CD4-positive, alpha-beta T cell treated with Interleukin-17A for 4 hours (primary cell): ENCODE measurements at regions not wholly inside any gene's neighbourhood (a gene's known extent, or its start where the extent isn't known, plus 50 kb on each side); places are given as distances from the start of the nearest gene placed in this dataset.
"Not testable (repeated sequence)": the region's sequence is repeated elsewhere in the genome, so short reads cannot be mapped to it uniquely, and the experiment has no call there.

Experiments used
- DNase-seq: peaks from one replicate; pipeline ENCODE4 v3.0.0-alpha.2; 2020; ENCODE audit warnings: mixed read lengths

DNA sequence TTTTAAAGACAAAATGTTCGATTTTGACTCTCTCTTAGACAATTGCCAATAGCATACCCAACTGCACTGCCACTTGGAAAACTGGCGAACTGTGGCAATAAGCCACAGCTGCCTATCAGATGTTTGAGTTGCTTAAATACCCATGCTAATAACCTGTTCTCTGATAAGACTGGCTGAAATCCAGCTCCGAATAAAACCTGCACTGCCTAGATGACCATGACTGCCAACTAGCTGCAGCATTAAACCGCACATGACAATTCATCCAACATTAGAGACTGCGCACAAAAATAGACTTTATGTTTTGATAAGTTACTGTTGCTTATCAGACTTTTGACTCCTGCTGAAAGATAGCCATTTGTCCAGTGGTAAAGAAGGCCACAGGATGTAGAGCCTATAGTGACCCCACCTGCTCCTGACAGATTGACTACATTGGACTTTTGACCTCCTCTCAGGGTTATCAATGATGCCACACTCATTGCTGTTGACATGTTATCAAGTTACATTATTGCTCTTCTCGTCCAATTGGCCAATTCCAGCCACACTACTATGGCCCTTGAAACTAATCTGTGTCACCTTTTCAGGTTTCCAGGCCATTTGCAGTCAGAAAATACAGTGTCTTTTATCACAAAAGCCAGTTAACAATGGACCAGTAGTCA is 299.0 kb downstream of the HGF start:
- no peak for DNase-seq

DNA sequence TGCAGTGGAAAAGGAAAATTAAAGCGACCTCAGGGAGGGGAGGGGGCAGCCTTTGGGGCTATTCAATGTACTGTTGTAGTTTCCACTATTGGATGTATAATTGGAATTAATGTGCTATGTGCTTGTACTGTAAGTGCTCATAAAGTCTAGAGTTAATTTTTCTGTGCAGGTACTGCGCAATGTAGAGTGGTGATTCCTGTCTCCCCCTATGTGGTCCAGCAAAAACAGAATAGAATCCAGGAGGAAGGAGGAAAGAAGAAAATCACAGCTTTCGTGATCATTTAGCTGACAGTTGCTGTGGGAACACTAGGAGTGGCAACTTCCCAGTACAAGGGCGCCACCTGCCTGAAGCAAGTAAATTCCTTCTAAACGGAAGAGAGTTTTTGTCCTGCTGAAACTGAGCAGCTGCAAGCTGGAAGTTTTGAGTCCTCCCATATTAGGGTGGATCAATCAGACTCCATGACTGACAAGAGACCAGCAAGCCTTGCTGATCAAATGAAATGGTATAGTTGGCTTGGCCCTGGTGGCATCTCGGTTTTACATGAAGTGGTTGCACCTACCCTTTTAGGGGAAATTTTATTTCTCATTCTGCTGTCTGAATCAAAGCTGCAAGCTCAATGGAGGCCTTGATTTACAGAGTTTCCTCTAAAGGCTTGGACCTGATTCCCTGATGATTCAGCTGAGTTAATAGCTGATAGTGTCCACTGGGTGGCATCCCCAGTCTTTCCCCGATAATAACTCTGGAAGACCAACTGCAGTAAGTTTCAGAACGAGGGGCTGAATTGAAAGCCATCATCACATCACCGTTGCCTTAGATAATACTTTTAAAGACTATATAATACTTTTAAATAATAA is 299.8 kb downstream of the HGF start:
- peak; percentile 12 for DNase-seq

DNA sequence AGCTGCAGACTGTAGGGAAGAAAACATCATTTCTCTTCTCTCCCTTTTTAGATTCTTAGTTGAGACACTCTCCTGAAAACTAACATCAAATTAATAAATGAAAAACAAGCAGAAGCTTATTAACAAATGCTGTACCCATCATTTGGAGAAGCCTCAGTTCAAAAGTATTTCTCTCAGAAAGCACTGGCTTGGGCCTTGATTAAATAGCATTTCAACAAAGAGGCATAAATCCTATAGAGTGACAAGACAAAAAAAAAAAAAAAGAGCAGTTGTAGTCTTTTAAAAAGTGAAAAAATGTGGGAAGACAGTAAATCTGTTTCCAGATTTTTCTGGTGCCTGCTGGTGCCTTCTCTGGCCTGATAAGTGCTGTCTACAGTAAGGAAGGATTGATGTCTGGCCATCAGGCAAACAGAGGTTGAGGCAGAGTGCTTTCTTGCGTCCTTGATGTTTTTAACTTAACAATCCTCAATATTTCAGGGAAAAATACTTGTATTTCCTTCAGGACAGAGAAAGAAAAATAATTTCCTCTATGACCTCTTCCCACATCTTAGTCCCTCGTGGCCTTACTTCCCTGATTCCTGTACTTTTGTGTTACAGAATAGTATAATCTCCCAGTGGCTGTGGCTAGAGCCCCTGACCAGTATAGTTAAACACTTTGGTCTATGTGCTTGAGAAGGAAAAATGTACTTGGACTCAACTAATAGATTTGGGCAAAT is 300.5 kb downstream of the HGF start:
- DNase-seq = no peak

DNA sequence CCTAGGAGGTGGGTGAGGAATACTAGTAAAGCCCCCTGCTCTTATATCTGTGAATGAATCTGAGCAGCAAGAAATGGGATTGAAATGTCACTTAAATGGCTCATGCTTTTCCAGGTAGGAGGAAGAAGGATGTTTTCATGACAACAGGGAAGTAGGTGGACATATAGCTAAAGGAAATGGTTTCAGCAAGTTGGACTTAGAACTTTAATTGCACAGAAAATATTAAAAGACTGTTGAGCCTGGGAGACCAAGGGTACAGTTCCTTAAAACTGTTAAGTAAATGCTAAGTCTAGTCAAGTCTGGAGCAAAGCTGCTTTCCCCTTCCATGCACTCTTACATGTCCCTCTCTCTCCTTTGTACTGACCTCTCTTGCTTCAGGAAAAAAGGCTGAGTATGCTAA is 301.3 kb downstream of the HGF start:
- DNase-seq = no peak

DNA sequence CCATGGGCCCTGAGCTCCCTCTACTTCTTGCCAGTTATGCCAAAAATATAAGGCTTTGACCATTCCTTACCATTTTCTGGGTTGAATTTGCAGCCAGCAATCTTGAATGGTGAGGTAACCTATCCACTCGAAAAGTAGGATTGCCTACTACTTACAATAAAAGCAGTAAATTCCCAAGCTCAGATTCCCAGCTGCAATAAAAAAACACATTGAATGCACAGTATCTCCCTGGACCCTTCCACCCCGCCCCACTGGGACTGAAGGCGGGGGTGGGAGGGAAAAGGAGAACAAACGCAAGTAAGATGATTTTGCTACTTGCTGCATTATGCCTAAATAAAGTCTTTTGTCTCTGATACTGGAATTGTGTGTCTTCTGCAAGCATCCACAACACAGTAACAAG is 301.9 kb downstream of the HGF start:
- DNase-seq = no peak

DNA sequence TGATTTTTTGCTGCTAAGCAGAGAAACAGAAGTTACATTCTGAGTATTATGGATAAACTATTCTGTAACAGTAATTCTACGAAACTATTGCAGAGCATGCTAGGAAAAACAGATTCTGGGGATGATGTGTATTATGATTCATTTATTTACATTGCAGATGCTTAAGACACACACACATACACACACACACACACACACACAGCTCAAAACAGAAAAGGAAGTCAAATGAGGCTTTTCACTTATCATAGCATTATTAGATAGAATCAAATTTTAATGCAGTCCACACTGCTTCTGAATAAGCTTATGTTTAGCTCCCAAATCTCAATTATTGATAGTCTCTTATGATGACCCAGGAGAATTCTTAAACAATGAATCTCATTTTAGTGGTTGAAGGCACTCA is 307.2 kb downstream of the HGF start:
- no peak for DNase-seq

DNA sequence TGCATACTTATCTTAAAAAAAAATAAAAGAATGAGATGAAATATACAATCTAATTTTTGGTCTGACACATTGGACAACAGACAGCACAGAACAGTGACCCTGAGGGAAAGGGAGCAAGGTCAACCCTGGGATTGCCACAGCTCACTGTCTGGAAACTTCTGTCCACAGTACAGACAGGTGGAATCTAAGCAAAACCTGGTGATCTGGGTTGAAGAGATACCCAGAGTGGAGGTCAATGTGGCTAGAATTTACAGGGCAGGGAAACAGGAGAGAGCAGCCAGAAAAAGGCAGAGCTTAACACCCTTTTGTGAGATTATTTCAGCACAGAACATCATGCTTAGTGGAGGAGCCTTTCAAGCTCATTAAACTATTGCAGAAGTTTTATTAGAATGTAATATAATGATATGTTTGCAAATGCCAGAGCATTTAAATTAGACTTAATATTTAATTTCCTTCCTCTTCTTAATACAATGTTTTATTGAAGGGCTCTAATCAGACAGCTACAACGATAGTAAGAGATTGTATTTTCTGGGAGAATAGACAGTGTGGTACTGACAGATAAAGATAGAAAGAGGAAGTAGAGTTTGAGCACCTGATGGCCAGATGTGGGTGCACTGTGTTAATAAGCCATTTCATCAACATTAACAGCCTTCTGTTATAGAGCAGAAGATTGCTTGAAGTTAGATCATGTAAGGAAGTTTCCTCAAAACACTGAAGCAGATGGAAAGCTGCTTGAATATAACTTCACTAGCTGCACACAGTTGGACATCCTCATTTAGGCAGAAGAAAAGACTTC is 309.4 kb downstream of the HGF start:
- no peak for DNase-seq

DNA sequence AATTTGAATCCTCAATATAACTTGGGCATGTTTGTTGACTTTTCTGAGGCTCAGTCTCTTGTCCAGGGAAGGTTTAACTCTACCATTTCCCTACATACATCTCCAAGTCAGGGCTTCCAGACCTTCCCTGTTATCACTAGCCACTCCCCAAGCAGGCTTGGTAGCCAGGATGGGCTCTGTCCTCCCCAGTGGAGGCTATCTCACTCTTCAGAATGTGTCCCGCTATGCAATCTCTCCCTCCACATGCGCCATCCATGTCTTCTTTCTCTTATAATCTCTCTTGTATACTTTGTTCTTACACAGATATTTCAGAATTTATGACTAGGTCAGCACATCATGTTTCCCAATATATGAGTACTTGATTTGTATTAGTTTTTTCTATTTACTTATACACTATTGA is 310.4 kb downstream of the HGF start:
- DNase-seq = no peak

DNA sequence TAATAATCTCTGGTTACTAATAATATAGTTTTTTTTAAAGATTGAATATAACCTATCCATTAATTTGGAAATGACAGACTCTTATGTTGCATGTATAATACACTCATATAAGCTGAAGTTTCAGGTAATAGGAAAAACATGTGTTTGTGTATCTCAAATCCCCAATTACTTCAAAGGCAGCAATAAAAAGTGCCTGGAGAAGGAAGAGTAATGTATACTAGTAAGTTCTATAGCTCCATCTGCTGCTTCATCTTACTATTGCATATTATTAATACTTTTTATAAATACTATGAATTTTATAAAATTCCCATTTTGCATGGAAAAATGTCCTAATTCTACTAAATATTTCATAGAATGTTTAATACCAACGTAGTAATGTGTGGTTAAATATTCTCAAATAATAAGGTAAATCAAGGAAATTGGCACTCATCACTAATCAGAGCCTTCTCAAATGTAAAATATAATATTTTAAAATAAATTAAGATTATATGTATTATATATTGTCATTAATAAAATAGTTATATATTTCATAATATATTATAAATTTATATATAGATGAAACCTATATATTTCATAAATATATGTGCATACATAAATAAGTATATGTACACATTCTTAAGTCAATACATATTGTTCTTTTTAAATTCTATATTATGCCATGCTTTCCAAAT is 311.9 kb downstream of the HGF start:
- DNase-seq = no peak

DNA sequence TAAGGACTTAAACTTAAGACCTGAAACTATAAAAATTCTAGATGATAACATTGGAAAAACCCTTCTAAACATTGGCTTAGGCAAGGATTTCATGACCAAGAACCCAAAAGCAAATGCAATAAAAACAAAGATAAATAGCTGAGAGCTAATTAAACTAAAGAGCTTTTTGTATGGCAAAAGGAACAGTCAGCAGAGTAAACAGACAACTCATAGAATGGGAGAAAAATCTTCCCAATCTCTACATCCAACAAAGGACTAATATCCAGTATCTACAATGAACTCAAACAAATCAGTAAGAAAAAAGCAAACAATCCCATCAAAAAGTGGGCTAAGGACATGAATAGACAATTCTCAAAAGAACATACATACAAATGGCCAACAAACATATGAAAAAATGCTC is 316.1 kb downstream of the HGF start:
- DNase-seq = not testable (repeated sequence)

DNA sequence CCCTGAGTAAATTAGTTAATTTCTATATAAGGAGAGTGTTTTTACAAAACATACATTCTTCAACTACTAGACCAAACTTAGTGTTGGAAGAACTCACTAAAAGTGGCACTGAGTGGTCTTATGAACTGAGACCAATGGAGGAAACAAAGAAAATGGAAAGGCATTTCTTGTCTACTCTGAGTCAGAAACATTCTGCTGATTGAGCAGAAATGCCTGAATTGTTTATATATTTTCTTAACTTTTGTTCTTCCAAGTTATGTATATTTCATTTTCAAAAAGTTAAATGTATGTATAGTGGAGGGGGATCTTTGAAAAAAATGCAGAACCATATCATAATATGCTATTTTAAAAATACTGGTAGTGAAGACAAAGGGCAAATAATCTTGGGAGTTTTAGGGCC is 320.7 kb downstream of the HGF start:
- no peak for DNase-seq

DNA sequence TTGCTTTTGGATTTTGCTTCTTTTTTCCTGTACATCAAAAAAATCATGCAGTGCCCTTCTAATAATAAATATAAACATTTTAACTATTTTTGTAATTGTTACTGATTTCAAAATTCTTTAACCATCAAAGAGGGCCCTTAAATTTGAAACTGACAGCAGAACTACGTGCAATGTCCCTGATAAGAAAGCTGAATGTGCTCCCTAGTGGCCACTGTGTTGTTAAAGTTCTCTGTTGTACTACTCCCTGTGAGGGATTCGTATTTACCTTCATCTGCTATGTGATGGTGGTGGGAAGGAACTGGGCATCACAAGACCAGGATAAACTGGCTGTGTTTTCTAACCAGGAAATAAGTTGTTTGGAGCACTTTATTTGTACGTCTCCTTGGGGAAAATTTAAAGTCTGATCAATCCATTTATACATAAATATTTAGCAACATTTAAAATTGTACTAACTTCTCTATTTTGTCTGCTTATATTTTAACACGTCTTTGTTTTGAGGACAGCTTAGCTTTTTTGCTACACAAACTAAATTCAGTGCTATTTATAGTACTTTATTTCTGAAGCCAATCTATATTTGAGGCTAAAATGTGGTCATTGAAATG is 322.4 kb downstream of the HGF start:
- no peak for DNase-seq

DNA sequence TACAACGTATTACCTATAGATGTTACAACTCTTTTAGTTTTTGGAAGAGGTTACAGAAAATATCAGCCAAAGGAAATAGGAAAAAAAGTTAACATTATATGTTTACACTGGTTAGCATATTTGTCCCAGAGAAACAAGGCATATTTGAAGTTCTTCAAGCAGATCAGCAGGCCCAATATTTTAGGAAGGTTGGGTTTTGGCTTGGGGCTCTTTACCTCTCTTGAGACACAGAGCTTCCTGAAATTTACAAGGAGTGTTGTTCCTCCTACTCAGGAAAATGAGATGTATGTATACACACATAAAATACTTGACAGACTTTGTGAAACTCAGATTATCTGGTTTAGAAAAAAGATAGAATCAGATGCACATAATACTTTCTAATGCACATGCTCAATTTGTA is 323.6 kb downstream of the HGF start:
- DNase-seq = no peak

DNA sequence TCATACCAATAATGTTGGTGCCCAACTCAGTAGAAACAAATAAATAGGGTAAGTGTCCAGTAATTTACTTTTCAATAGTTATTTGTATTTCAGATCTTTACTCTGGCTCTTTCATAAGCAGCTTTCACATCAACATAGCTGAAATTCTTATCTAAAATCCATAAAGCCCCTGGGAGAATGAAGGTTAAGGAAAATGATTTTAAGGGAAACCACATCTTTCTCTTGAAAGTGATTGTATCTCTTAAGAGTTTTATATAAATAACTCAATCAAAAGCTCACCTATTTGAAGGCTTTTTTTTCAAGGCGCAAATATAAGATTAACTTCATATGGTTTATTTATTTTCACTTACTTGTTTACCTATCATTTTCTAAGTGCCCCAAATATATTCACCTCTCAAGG is 324.4 kb downstream of the HGF start:
- no peak for DNase-seq

DNA sequence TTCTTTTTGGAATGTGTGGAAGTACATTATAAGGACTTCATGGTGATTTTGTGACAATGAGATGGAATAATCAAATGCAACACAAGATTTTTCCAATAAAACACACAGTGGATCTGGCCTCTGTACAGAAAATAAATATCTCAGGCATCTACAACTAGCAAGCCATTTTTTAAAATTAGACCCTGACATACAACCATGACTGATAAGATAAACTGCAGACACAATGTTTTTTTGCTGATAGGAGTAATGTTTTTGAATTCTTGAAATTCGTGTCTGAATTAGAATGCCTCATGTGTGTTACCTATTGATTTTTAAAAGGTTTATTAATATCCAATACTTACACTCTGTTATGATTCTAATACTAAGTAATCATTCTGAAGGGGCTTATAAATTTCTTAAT is 328.1 kb downstream of the HGF start:
- DNase-seq = no peak

DNA sequence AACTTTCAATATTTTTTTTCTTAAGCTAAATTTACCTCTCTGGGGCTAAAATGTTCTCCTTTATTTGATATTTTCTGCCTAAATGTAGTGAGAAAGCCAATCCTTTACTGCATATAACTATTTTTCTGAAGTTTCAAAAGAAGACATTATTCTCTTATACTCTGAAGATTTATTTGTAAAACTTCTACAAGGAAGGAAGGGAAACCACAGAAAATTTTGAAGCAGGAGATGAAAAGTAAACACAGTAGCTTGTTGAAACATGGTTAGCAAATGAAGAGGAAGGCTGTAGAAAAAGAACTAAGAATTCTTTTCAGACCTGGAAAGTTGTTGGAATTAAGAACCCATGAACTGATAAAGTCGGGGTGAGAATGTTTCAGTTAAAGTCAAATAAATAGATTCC is 330.3 kb downstream of the HGF start:
- no peak for DNase-seq

DNA sequence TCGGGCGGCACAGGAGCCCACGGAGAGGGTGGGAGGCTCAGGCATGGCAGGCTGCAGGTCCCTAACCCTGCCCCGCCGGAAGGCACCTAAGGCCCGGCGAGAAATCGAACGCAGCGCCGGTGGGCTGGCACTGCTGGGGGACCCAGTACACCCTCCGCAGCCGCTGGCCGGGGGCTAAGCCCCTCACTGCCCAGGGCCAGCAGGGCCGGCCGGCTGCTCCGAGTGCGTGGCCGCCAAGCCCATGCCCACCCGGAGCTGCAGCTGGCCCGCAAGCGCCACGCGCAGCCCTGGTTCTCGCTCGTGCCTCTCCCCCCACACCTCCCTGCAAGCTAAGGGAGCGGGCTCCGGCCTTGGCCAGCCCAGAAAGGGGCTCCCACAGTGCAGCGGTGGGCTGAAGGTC is 332.7 kb downstream of the HGF start:
- not testable (repeated sequence) for DNase-seq

DNA sequence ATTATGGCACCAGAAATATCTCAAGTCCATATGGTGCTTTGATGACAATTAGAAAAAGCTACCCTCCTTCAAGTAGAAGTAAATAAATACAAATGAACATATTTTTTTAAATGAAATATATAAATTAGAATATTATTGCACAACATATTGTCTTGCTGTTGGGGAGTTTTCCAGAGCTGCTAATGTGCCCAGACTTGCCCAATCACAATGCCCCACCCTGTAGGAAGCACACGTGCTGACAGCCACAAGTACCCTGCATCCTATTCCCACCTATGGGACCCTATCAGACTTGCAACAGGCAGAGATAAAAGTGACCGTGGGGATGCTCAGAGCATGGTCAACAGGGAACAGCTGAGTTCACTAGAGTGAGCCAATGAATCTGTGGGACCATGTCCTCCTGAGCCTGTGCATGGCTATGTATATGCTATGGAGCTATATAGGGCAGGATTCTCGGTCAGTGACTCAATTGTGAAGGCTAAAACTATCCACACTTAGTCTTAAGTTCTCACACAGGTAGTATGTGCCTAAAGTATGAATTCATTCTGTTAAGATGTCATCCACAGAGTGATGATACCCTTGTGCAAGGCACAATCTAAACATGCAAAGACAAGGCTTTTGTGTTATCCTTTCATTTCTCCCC is 336.0 kb downstream of the HGF start:
- no peak for DNase-seq

DNA sequence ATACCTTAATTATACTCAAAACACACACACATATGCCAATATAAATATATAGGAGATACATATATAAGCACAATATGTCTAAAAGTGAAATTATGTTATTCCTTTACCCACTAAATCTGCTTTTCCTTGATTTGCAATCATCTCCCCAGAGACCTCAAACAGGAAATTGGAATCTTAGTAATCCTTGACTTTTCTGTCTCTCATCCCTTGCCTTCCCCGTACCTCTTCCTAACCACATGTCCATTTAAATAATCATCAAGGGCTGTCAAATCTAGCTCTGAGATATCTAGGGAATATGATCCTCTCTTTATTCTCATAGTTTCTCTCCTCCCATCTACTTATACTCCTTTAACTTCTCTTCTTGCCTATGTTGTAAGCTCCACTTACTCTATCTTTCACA is 336.6 kb downstream of the HGF start:
- DNase-seq = no peak

DNA sequence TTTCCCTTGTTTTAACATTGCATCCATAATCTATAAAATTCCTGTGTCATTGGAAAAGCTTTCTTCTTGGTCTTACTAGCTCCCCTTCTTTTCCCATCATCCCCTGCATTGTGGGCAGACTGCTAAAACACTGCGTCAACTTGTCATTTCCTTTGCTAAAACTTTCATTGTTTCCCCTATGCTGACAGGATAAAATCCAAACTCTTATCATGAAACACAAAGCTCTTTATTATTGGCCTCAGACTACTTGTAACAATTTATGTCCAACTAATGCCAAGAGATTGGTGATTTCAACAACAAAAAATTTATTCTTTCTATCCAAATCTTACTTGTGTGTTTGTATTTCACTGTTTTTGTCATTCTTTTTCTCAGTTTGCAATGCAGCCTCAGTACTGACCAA is 339.1 kb downstream of the HGF start:
- no peak for DNase-seq

DNA sequence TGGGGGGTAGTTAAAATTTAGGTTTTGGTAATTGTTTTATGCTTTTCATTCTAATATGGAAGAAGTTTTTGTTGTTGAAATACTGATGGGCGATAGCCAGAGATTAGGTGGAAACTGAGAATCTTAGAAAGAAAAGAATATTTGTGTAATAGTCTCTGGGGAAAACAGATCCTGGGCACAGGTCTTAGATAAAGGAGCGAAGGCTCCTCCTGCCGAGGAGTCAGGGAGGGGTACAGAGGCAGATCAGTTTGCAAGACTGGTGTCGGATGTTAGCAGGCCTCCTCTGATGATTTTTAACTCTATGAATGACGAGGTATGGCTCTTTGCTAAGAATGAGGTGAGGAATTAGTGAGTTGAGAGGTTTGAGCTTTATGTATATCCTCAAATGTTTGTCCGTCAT is 339.7 kb downstream of the HGF start:
- no peak for DNase-seq

DNA sequence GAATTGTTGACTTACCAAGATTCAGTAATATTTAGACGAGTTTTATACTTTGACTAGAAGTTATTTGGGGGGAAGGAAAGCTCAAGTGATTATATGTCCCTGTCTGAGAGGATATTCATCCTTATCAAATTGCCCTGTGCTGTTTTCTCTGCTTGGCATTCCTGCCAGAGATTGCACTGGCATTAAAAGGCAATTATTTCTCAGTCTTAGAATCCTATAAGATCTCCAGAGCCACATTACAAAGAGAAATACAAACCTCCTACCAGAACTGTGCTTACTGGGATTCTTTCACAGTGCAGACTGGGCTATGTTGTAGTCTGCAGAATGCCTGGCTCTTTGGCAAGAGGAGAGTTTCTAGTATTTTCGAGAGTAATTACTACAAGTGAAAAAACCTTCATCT is 342.4 kb downstream of the HGF start:
- DNase-seq = no peak
